SH-SY5Y (cell line): ENCODE measurements at regions not wholly inside any gene's neighbourhood (a gene's known extent, or its start where the extent isn't known, plus 50 kb on each side); places are given as distances from the start of the nearest gene placed in this dataset.

Source experiments
- GATA2 ChIP-seq: IDR thresholded peaks from 2 replicates; pipeline ENCODE4 v1.6.1; 2011; ENCODE audit warnings: mild to moderate bottlenecking, low read depth, low read length
- GATA3 ChIP-seq: IDR thresholded peaks from 2 replicates; pipeline ENCODE4 v1.6.1; 2011; ENCODE audit warnings: low read depth, mild to moderate bottlenecking, low read length, moderate library complexity

DNA sequence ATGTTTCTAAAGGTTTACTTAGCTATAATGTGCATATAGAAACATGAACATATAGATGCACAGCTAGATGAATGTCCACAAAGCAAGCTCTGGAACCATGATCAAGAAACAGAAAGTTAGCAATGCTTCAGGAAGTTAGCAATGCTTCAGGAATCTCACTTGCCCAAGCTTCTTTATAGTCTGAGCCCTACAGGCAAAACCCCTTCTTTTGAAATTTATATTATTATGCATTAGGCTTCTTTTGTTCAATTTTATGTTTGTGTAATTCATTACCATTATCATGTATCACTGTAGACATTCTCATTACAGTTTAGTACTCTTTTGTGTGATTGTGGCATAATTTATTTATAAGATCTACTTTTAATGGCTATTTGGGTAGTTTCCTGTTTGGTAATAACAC lies 286.4 kb upstream of the BCHE start:
- TF ChIP-seq GATA3 (no peak), GATA2 (no peak)
